ENCODE measurements at regions not wholly inside any gene's neighbourhood (a gene's known extent, or its start where the extent isn't known, plus 50 kb on each side); places are given as distances from the start of the nearest gene placed in this dataset.

GRCh38 chr13:91046715-91047327, 300.7 kb upstream of the MIR17HG start (continued):
- TF ChIP-seq REST (IDR thresholded peaks at IDR 0.05), result no peak
- TF ChIP-seq USF2 (IDR thresholded peaks at IDR 0.05), result no peak
- no peak for TF ChIP-seq NFE2L2 (conservative IDR thresholded peaks at IDR 0.05; ENCODE audit: low read length)

GRCh38 chr13:91050970-91051369, 296.5 kb upstream of the MIR17HG start:
- WGBS (ENCODE audit: missing lambda C conversion rate), result 35% methylated on average over 2 of the region's 2 CpGs
- ATAC-seq (no peak), DNase-seq (ENCODE audit: low read depth in 1 of 2, low spot score in 1 of 2) (no peak), FAIRE-seq (no peak)
- Histone ChIP-seq H3K4me3 (no peak overlapping the region), H3K27ac (no peak overlapping the region), H3K9me3 (no peaks in the 10 kb centered on the region), H3K4me2 (no peak overlapping the region), H3K4me1 (no peaks in the 10 kb centered on the region)
- ChIA-PET CTCF (no interaction called here), POLR2A (no interaction called here)
- TF ChIP-seq FOSL2 (IDR thresholded peaks at IDR 0.05), result no peak
- TF ChIP-seq FOSL2 (CRISPR knock-in tag; IDR thresholded peaks at IDR 0.05), result no peak
- TF ChIP-seq TP53 (CRISPR knock-in tag; IDR thresholded peaks at IDR 0.05), result no peak
- no peak for TF ChIP-seq E2F6 (IDR thresholded peaks at IDR 0.05; ENCODE audit: borderline replicate concordance, low read depth)
- TF ChIP-seq SREBF2 (IDR thresholded peaks at IDR 0.05), result no peak

GRCh38 chr13:91052876-91053275, 294.6 kb upstream of the MIR17HG start:
- ATAC-seq (no peak), DNase-seq (ENCODE audit: low read depth in 1 of 2, low spot score in 1 of 2) (no peak), FAIRE-seq (no peak)
- ChIA-PET POLR2A (no interaction called here), CTCF (no interaction called here)
- Histone ChIP-seq H3K4me3 (no peak overlapping the region), H3K27ac (no peak overlapping the region), H3K4me1 (no peaks in the 10 kb centered on the region), H3K9me3 (no peaks in the 10 kb centered on the region), H3K4me2 (no peak overlapping the region)
- WGBS (ENCODE audit: missing lambda C conversion rate), result 0% methylated on average over 1 of the region's 1 CpG
- TF ChIP-seq RCOR1 (IDR thresholded peaks at IDR 0.05; ENCODE audit: low read depth, low read length) (no peak), RAD21 (conservative IDR thresholded peaks at IDR 0.05 in 1 of 2, IDR thresholded peaks at IDR 0.05 in 1 of 2) (no peak), PHF8 (IDR thresholded peaks at IDR 0.05; ENCODE audit: borderline replicate concordance, low read depth) (no peak), ESRRA (IDR thresholded peaks at IDR 0.05; ENCODE audit: borderline replicate concordance, low read length) (no peak), HES2 (IDR thresholded peaks at IDR 0.05) (no peak), SMC3 (IDR thresholded peaks at IDR 0.05) (no peak), FOSL2 (IDR thresholded peaks at IDR 0.05) (no peak), FOSL2 (CRISPR knock-in tag; IDR thresholded peaks at IDR 0.05) (no peak), CBX8 (IDR thresholded peaks at IDR 0.05) (no peak), FOSB (CRISPR knock-in tag; IDR thresholded peaks at IDR 0.05) (no peak), JUNB (IDR thresholded peaks at IDR 0.05) (no peak), ZSCAN20 (CRISPR knock-in tag; IDR thresholded peaks at IDR 0.05) (no peak), CHD4 (IDR thresholded peaks at IDR 0.05; ENCODE audit: borderline replicate concordance) (no peak), EHF (CRISPR knock-in tag; IDR thresholded peaks at IDR 0.05) (no peak), GATA3 (IDR thresholded peaks at IDR 0.05; ENCODE audit: borderline replicate concordance) (no peak), CBX2 (IDR thresholded peaks at IDR 0.05; ENCODE audit: borderline replicate concordance, low read depth) (no peak), MAZ (IDR thresholded peaks at IDR 0.05; ENCODE audit: borderline replicate concordance, low read depth, low read length) (no peak)
